Stimulated activated CD8-positive, alpha-beta memory T cell treated with anti-CD3 and anti-CD28 coated beads, Interleukin-4, amount 100 ng/mL, for 4 hours (primary cell): ENCODE measurements at regions not wholly inside any gene's neighbourhood (a gene's known extent, or its start where the extent isn't known, plus 50 kb on each side); places are given as distances from the start of the nearest gene placed in this dataset.

ENCODE experiments used
- DNase-seq, 2 donors: peaks; one replicate each; pipeline ENCODE4 v3.0.0-alpha.2; 2020; ENCODE audit warnings: low read depth in 2 of 2, low spot score in 1 of 2

GRCh38 chr16:6615636-6616035, 717.0 kb upstream of the RBFOX1 start:
- DNase-seq, result no peak

DNA sequence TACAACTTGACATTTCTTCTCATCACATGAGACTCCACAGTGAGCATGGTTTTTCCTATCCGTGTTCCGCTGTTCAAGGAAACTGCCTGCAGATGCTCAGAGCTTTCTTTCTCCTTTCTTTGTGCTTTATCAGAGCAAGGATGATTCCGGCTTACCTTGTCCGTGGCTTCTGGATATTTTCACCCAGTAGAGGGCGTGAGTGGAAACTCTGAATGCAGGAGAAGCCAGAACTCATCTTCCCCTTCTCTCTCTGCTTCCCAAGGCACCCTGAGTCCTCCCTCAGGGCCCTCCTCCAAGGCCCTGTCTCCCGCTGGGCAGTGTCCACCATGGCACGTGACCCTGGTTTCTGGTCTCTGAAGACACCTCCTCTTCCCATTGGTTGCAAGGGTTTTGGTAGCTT, 721.1 kb upstream of the RBFOX1 start:
- no peak for DNase-seq

GRCh38 chr16:6605490-6605889, 727.2 kb upstream of the RBFOX1 start:
- DNase-seq, result no peak

DNA sequence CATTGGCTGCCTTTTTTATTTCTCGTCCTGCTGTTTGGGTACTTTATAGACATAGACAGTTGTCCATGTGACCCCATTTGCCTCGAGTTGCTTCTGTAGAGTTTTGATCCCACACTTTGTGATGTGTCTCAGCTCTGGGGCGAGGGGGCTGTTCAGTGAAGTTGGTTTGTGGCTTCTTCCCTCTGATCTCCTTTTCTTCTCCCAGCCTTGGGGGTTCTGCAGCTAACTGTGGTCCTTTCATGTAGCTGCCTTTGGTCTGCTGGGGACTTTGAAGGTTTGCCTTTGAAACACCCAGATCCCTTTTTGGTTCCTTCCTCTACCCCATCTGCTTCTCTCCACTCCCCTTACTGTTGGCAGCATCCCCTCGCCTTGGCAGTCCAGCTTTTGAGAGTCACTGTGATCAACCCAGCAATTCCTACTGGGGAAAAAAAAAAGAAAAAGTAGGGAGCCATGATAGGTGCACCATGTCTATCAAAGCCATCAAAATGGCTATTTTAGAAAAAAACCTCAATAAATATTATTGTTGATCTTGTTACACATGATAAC, 728.8 kb upstream of the RBFOX1 start:
- no peak for DNase-seq

- DNase-seq, result no peak
Observed at GRCh38 chr16:6602405-6602804, 730.2 kb upstream of the RBFOX1 start.

GRCh38 chr16:6600167-6600566, 732.5 kb upstream of the RBFOX1 start:
- no peak for DNase-seq

GRCh38 chr16:6593799-6594198, 738.8 kb upstream of the RBFOX1 start:
- DNase-seq, result no peak

DNA sequence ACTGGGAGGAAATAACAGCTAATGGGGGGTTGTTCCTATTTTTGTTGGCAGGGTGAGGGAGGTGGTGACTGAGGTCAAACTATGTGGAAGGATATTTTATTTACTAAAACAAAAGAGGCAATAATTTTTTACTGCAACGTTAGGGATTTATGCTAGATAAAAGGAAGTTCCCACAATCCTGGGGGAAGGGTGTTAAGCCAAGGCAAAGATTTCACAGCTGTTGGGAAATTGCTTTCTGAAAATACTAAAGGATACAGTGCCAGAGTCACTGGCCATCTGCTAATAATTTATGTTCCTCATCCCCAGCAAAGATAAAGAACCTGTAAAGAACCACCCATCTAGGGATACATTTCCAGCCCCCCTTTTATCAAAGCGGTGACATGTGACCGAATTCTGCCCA, 756.0 kb upstream of the RBFOX1 start:
- no peak for DNase-seq

GRCh38 chr16:6576113-6576512, 756.5 kb upstream of the RBFOX1 start:
- DNase-seq, result no peak

GRCh38 chr16:6574146-6574545, 758.5 kb upstream of the RBFOX1 start:
- no peak for DNase-seq

GRCh38 chr16:6573577-6573976, 759.1 kb upstream of the RBFOX1 start:
- DNase-seq, result no peak

- DNase-seq, result no peak
Observed at GRCh38 chr16:6571044-6571443, 761.6 kb upstream of the RBFOX1 start.

GRCh38 chr16:6570530-6570929, 762.1 kb upstream of the RBFOX1 start:
- no peak for DNase-seq

GRCh38 chr16:6562986-6563385, 769.7 kb upstream of the RBFOX1 start:
- DNase-seq, result no peak

DNA sequence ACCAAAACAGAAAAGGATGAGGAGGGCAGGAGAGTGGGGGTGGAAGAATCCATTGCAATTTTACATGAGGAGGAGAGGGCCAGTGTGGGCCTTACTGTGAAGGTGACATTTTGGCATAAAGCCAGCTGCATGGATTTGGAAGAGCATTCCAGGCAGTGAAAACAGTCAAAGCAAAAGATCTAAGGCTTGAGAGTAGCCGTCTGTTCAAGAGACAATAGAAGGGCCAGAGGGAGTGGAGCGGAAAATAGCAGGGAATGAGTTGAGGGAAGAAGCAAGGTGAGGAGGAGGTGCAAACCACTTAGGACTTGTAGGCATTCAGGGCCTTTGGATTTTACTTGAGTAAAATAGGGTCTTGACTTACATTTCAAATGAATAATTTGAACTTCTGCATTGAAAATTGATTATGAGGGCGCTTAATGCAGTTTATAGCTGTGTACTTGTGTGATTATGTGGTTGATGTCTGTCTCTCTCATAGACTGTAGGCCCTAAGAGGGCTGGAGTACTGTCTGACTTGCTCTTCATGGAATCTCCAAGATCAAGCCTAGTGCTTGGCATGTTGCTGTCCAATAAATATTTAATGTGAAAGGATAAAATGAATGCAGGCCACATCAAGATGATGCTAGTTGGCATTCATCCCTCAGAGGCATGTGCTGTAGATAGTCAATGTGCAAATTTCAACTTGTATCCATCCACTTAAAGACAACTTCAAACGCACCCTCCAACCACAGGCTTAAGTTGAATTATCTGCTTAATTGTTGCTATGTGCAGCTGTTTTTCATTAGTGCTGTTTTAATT, 772.1 kb upstream of the RBFOX1 start:
- no peak for DNase-seq

GRCh38 chr16:6558661-6559060, 774.0 kb upstream of the RBFOX1 start:
- no peak for DNase-seq

DNA sequence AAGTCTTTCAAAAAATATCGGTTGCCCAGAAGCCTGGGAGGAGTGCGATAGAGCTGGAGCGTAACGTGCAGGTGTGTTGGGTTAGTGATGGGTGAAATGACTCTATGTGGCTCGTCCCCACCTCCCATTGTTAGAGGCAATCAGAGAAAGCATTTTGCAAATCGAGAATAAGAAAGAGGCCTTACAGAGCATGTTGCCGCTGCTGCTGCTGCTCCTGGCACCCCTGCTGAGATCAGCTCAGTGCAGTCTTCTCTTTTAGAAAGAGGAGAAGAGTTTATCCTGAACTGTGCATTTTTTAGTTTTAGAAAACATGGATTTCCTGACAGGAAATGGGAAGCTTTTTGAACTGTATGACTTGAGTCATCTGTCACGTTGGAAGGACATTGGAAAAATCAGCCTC, 774.5 kb upstream of the RBFOX1 start:
- DNase-seq, result no peak

- DNase-seq, result no peak
Observed at GRCh38 chr16:6557353-6558023, 775.2 kb upstream of the RBFOX1 start.

DNA sequence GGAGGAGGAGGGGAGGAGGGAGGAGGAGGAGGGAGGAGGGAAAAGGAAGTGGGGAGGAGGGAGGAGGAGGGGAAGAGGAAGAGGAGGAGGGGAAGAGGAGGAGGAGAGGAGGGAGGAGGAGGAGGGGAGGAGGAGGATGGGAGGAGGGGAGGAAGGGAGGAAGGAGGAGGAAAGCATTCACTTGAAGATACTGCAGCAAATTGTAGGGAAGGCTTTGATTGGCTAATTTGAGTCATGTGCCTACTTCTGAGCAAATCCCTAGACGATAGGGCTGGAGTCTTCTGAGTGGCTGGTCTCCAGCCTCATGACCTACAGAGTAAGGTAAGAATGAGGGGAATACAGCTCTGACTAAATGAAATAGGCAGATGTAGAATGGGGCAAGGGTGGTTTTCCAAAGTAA, 783.2 kb upstream of the RBFOX1 start:
- DNase-seq, result no peak

DNA sequence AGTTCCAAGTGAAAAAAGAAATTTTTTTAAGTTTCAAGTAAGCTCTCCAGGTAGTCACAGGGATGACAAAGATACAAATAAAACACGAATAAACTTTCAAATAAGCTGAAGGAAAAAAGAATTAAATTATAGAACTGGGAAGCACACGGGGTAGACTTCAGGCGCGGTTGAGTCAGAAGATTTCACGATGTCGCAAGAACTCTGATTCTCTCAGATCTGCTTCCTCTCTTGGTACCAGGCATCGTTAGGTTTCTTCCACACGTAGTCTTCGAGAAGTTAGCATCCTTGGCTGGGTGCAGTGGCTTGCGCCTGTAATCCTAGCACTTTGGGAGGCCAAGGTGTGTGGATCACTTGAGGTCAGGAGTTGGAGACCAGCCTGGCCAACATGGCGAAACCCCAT, 784.1 kb upstream of the RBFOX1 start:
- no peak for DNase-seq

- DNase-seq, result no peak
Observed at GRCh38 chr16:6547131-6547530, 785.5 kb upstream of the RBFOX1 start.

GRCh38 chr16:6545329-6545728, 787.3 kb upstream of the RBFOX1 start:
- DNase-seq, result no peak

GRCh38 chr16:6541267-6541666, 791.4 kb upstream of the RBFOX1 start:
- DNase-seq, result no peak
